ENCODE measurements at regions not wholly inside any gene's neighbourhood (a gene's known extent, or its start where the extent isn't known, plus 50 kb on each side); places are given as distances from the start of the nearest gene placed in this dataset.

DNA sequence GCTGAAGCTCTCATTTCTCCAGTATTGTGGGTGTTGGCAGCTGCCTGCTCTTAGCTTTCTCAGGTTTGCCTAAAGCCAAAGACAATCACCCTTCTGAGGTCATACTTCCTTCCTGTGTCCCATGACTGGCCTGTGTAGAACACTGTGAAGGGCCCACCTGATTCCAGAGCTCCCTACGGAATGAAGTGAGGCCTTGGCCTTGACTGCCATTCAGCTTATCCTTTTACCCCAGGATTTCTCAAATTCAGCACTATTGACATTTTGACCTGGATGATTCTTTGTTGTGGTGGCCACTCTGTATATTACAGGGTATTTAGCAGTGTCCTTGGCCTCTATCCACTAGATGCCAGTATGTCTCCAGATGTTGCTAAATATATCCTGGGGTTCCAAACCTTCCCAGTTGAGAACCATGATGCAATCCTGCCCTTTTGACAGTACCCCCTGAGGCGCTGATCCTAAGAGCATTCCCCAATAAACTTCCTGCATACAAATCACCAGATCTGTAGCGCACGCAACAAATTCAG is 112.3 kb upstream of the KRR1 start:
- TF ChIP-seq EZH2 (IDR thresholded peaks at IDR 0.05; ENCODE audit: insufficient read depth, poor library complexity, severe bottlenecking) (no peak), EZH2phosphoT487 (IDR thresholded peaks at IDR 0.05; ENCODE audit: insufficient read depth, low read depth) (no peak)
